ENCODE measurements at regions not wholly inside any gene's neighbourhood (a gene's known extent, or its start where the extent isn't known, plus 50 kb on each side); places are given as distances from the start of the nearest gene placed in this dataset.

DNA sequence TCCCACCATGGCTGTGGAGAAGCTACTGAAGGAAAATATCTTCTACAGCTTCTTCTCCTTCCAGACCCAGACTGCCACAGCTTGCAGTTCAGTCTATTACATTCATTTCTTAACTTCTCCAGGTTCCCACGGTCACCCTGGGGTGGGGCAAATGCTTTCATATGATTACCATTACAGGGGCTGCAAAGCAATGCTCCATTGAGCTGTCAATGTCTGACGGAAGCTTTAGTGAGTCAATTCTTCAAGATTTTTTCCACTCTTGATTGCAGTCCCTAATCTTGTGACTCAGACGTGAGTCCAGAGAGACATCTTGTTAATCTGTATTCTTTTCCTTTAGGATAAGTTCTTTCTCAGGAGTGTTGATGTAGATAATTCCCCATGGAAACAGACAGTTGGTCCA, 233.4 kb upstream of the DDI1 start:
- TF ChIP-seq GATA2 (IDR thresholded peaks at IDR 0.05; ENCODE audit: low read depth, low read length) (no peak), GATA3 (IDR thresholded peaks at IDR 0.05; ENCODE audit: low read depth, low read length) (no peak)
